Vagina (tissue), 2 donors: ENCODE measurements at regions not wholly inside any gene's neighbourhood (a gene's known extent, or its start where the extent isn't known, plus 50 kb on each side); places are given as distances from the start of the nearest gene placed in this dataset.

Source experiments
- DNase-seq, 2 donors: peaks; one replicate each; pipeline ENCODE4 v3.0.0-alpha.2; 2017; ENCODE audit errors: extremely low spot score in 2 of 2
- H3K27ac ChIP-seq: fragments of 200-600 bp; sonication (generic); one replicate; pipeline ENCODE4 v1.5.1; 2019
- H3K27me3 ChIP-seq: fragments of 200-600 bp; sonication (generic); one replicate; pipeline ENCODE4 v1.5.1; 2019
- H3K36me3 ChIP-seq, 2 donors: fragments of 200-600 bp; sonication (generic); one replicate each; pipeline ENCODE4 v1.5.1; 2017 to 2019
- H3K4me1 ChIP-seq: fragments of 200-600 bp; sonication (generic); one replicate; pipeline ENCODE4 v1.5.1; 2019
- H3K4me3 ChIP-seq, 2 donors: fragments of 200-600 bp; sonication (generic); 1 replicate in 1 of 2; 2 replicates in 1 of 2; pipeline ENCODE4 v1.5.1; 2016 to 2019
- H3K9me3 ChIP-seq: fragments of 200-600 bp; sonication (generic); one replicate; pipeline ENCODE4 v1.5.1; 2019
- POLR2A ChIP-seq, 2 donors: fragments of 450-650 bp; IDR thresholded peaks; one replicate each; pipeline ENCODE4 v1.6.1; 2017; ENCODE audit warnings: antibody characterized with exemption in 2 of 2, mild to moderate bottlenecking in 2 of 2, moderate library complexity in 2 of 2
- POLR2AphosphoS5 ChIP-seq, 2 donors: sonication (generic); formaldehyde crosslinking; IDR thresholded peaks; one replicate each; pipeline ENCODE4 v1.9.0; 2017; ENCODE audit warnings: antibody characterized with exemption in 2 of 2, mild to moderate bottlenecking in 2 of 2, low read depth in 1 of 2; ENCODE audit not compliant: insufficient read depth in 1 of 2
- intact Hi-C: fragments of 100-400 bp; cut with DNase I; formaldehyde crosslinking; loops from one replicate; pipeline ENCODE4 v1.15.1; 2023
- TF ChIP-seq, protein P1 (sequence below), 3 experiments: fragments of 450-650 bp in 2 of 3; fragments of 200-600 bp in 1 of 3; sonication (generic) in 1 of 3; IDR thresholded peaks; one replicate each; pipeline ENCODE4 v1.5.1; 2017 to 2019; ENCODE audit warnings: antibody characterized with exemption in 3 of 3, mild to moderate bottlenecking in 2 of 3, moderate library complexity in 2 of 3

DNA sequence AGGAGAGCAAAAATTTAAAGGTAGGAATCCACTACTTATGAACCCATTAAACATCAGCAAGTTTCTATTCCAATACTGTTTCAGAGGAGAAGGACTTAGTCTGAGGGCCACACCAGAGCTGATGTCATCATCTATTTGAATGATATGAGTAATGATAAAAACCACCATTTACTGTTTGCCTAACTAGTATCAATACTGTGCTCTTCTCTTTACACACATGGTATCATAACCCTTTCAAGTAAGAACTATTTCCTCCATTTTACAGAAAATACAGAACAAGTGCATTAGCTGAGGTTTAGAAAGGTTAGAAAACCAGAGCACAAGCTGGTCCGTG lies 651.3 kb upstream of the KIRREL3 start:
- TF ChIP-seq POLR2AphosphoS5 (IDR thresholded peaks at IDR 0.05; ENCODE audit: insufficient read depth in 1 of 2, low read depth in 1 of 2) (no peak), POLR2A (IDR thresholded peaks at IDR 0.05) (no peak)
- TF ChIP-seq, protein P1, sequence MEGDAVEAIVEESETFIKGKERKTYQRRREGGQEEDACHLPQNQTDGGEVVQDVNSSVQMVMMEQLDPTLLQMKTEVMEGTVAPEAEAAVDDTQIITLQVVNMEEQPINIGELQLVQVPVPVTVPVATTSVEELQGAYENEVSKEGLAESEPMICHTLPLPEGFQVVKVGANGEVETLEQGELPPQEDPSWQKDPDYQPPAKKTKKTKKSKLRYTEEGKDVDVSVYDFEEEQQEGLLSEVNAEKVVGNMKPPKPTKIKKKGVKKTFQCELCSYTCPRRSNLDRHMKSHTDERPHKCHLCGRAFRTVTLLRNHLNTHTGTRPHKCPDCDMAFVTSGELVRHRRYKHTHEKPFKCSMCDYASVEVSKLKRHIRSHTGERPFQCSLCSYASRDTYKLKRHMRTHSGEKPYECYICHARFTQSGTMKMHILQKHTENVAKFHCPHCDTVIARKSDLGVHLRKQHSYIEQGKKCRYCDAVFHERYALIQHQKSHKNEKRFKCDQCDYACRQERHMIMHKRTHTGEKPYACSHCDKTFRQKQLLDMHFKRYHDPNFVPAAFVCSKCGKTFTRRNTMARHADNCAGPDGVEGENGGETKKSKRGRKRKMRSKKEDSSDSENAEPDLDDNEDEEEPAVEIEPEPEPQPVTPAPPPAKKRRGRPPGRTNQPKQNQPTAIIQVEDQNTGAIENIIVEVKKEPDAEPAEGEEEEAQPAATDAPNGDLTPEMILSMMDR (IDR thresholded peaks at IDR 0.05): no peak
- Histone ChIP-seq H3K4me3 (no peak overlapping the region), H3K36me3 (no peaks in the 10 kb centered on the region), H3K27ac (no peak overlapping the region), H3K27me3 (no peaks in the 10 kb centered on the region), H3K9me3 (no peaks in the 10 kb centered on the region), H3K4me1 (no peaks in the 10 kb centered on the region)
- intact Hi-C loops: no loop called here
- DNase-seq: no peak

DNA sequence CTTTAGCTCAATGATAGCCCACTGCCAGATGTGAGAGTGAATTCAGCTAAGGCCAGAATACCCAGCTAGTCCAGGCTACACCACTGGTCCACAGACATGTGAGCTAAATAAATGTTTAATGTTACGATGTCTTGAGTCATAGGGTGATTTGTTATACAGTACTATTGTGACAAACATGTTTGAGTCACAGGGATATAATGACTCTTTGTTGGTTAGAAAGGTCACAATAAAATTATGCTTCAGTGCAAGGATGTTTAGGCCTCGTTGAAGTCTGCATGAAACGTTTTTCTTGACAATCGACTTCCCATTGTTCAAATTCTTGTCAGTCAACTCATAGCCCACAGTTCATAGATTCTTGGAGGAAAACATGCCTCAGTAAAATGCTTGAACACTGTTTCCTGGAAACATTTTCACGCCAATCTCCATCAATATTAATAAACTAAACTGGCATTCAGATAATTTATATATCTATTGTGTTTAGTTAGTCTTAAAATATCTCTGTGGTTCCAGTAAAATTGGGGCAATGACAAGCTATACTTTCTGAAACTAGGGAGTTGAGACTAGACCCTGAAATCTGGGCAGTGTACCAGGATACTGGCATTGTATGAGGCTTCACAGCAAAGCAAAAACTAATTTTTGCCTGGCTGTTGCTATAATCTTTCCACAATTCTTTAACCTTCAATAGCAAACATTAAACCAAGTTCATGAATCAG lies 650.8 kb upstream of the KIRREL3 start:
- H3K4me3 ChIP-seq: no peak overlapping the region
- DNase-seq: no peak
- intact Hi-C loops: no loop called here
- H3K4me1 ChIP-seq: no peaks in the 10 kb centered on the region
- H3K27me3 ChIP-seq: no peaks in the 10 kb centered on the region
- no peaks in the 10 kb centered on the region for H3K9me3 ChIP-seq
- H3K36me3 ChIP-seq: no peaks in the 10 kb centered on the region
- TF ChIP-seq POLR2A (IDR thresholded peaks at IDR 0.05) (no peak), POLR2AphosphoS5 (IDR thresholded peaks at IDR 0.05; ENCODE audit: insufficient read depth in 1 of 2, low read depth in 1 of 2) (no peak)
- TF ChIP-seq, protein P1 (IDR thresholded peaks at IDR 0.05): no peak
- no peak overlapping the region for H3K27ac ChIP-seq

DNA sequence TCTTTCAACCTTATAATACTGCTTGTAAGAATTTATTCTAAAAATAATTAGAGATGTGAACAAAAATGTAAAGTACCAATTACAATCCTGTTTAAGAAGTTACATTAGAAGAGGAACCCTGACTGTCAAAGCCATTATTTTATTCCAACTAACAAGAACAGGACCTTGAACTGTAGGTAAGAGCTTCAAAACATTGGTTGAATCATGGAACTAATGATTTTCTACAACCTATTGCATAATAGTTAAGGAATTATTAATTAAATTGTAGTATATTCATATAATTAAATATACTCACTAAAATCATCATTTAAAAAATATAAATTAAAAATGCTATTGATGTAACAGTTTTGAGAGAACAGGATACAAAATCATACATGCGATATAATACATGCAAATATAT lies 649.4 kb upstream of the KIRREL3 start:
- Histone ChIP-seq H3K27ac (no peak overlapping the region), H3K4me3 (no peak overlapping the region), H3K36me3 (no peaks in the 10 kb centered on the region), H3K4me1 (no peaks in the 10 kb centered on the region), H3K9me3 (no peaks in the 10 kb centered on the region), H3K27me3 (no peaks in the 10 kb centered on the region)
- intact Hi-C loops: no loop called here
- TF ChIP-seq, protein P1 (IDR thresholded peaks at IDR 0.05): no peak
- TF ChIP-seq POLR2AphosphoS5 (IDR thresholded peaks at IDR 0.05; ENCODE audit: insufficient read depth in 1 of 2, low read depth in 1 of 2): no peak
- TF ChIP-seq POLR2A (IDR thresholded peaks at IDR 0.05): no peak
- DNase-seq: no peak

DNA sequence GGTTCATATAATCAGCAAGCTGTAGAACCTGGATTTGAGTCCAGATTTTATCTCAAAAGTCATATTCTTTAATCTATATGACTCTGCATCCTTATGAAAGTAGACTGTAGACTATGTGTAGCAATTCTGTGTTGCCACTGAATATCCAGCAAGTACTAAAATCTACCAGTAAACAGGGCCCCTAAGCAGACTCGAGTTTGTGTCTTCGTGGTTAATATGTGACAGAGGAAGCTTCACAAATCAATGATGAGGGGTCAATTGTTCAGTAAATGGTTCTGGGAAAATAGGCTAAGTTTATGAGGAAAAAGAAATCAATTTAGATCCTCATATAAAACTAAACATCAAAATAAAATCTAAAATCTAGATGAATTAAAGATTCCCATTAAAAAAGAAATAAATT lies 648.5 kb upstream of the KIRREL3 start:
- no peak overlapping the region for H3K4me3 ChIP-seq
- H3K36me3 ChIP-seq: no peaks in the 10 kb centered on the region
- no peak overlapping the region for H3K27ac ChIP-seq
- H3K4me1 ChIP-seq: no peaks in the 10 kb centered on the region
- no peak for DNase-seq
- intact Hi-C loops: no loop called here
- H3K9me3 ChIP-seq: no peaks in the 10 kb centered on the region
- TF ChIP-seq, protein P1 (IDR thresholded peaks at IDR 0.05): no peak
- TF ChIP-seq POLR2A (IDR thresholded peaks at IDR 0.05) (no peak), POLR2AphosphoS5 (IDR thresholded peaks at IDR 0.05; ENCODE audit: insufficient read depth in 1 of 2, low read depth in 1 of 2) (no peak)
- H3K27me3 ChIP-seq: no peaks in the 10 kb centered on the region

DNA sequence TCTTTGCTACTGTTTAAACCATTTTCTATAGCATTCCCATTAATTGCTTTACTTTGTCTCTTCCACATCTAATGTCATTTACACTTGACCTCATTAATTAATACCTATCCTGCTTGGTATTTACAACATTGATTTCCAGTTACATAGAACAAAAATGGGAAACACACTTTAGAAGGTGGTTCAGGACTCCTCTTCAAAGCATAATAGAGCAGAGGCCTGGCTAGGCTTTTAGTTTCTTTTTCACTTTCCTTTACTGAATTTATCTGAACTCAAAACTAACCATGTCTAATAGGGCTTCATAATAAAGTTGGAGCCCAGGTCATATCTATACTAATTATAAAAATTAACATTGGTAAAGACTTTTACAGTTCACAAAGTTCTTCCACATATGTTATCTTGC lies 648.0 kb upstream of the KIRREL3 start:
- no peak for DNase-seq
- H3K4me1 ChIP-seq: no peaks in the 10 kb centered on the region
- intact Hi-C loops: no loop called here
- no peaks in the 10 kb centered on the region for H3K9me3 ChIP-seq
- H3K4me3 ChIP-seq: no peak overlapping the region
- H3K27me3 ChIP-seq: no peaks in the 10 kb centered on the region
- no peaks in the 10 kb centered on the region for H3K36me3 ChIP-seq
- TF ChIP-seq POLR2AphosphoS5 (IDR thresholded peaks at IDR 0.05; ENCODE audit: insufficient read depth in 1 of 2, low read depth in 1 of 2) (no peak), POLR2A (IDR thresholded peaks at IDR 0.05) (no peak)
- TF ChIP-seq, protein P1 (IDR thresholded peaks at IDR 0.05): no peak
- H3K27ac ChIP-seq: no peak overlapping the region
